ENCODE measurements at regions not wholly inside any gene's neighbourhood (a gene's known extent, or its start where the extent isn't known, plus 50 kb on each side); places are given as distances from the start of the nearest gene placed in this dataset.
"Not testable (repeated sequence)": the region's sequence is repeated elsewhere in the genome, so short reads cannot be mapped to it uniquely, and the experiment has no call there.

GRCh38 chr6:11961923-11962322 lies 50.2 kb upstream of the HIVEP1 start:
- Histone ChIP-seq H3K27ac (no peak overlapping the region), H3K4me3 (no peak overlapping the region)

GRCh38 chr6:11960909-11961779 lies 51.0 kb upstream of the HIVEP1 start:
- Histone ChIP-seq H3K27ac (no peak overlapping the region), H3K4me3 (no peak overlapping the region)

GRCh38 chr6:11956781-11957180 lies 55.3 kb upstream of the HIVEP1 start:
- H3K4me3 ChIP-seq: no peak overlapping the region

GRCh38 chr6:11953641-11954040 lies 58.5 kb upstream of the HIVEP1 start:
- no peak overlapping the region for H3K27ac ChIP-seq
- H3K4me3 ChIP-seq: no peak overlapping the region

More at GRCh38 chr6:11956781-11957180, 55.3 kb upstream of the HIVEP1 start:
- no peak overlapping the region for H3K27ac ChIP-seq

DNA sequence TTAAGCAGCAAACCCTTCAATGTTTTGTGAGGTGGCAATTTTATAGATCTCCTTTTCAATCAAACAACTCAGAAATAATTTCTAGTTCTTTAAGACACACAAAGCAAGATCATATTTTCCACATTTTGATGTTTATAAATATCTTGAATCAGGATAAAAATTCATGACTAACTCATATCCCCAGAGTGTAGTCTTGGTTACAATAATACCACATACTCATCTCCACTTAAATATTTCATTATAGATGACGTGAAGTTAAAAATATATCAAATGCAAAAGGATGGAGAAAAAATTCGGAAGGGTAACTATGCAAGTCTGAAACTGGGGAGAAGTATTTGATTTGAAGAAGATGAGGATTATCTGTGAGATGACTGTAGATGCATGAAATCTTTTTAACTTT lies 59.8 kb upstream of the HIVEP1 start:
- peak overlapping the region in 1 of 21 experiments; percentile 30 for H3K27ac ChIP-seq
- no peak overlapping the region for H3K4me3 ChIP-seq

DNA sequence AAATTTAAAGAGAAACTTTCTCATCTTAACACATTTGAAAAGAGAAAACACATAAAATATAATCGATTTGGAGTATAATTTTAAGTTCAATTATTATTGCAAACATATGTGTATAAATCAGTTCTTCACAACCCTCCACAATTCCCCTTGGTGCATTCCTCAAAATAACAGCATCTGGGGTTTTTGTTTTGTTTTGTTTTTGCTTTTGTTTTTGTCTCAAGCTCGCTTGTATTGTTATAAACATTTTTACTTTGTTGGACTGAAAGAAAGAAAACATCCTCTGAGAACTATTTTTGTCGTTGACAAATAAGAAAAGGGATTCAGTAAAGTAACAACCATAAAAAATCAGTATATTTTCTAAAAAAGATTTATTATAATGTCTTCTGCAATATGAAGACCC lies 60.2 kb upstream of the HIVEP1 start:
- Histone ChIP-seq H3K4me3 (no peak overlapping the region), H3K27ac (peak overlapping the region in 1 of 21 experiments; percentile 30)

GRCh38 chr6:11950109-11950508 lies 62.0 kb upstream of the HIVEP1 start:
- H3K4me3 ChIP-seq: no peak overlapping the region
- peak overlapping the region in 2 of 21 experiments; percentile 26 to 42 for H3K27ac ChIP-seq

DNA sequence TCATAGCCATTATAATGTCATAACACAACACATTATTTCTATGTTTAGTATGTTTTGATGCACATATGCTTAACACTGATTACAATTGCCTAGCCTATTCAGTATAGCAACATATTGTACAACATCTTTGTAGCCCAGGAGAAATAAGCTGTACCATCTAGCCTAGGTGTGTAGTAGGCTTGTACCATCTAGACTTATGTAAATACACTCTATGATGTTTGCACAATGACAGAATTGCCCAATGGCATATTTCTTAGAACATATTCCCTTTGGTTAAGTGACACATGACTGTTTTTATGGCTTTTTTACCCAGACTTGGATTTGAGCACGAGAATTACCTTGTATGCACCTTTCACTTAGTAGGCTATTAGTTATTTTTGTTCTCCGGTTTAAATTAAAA lies 64.5 kb upstream of the HIVEP1 start:
- no peak overlapping the region for H3K27ac ChIP-seq
- H3K4me3 ChIP-seq: no peak overlapping the region

DNA sequence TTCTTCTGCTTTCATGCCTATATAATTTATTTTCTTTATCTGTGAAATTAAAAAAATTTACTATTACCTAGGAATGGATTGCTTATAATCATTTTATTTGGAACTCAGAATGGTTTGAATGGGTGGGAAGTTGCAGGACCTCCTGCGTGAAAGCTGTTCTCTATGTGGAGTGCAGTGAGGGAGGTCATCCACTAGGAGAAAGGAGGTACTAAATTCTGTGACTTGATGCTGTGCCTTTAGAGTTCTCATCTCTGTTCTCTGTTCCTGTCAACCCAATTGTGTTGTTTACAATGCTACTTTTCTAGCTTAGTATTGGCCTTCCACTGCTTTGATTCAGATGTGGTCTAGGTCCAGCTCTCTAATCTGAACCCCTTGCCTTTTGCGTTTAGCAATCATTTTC lies 65.0 kb upstream of the HIVEP1 start:
- H3K27ac ChIP-seq: no peak overlapping the region
- H3K4me3 ChIP-seq: no peak overlapping the region

GRCh38 chr6:11944111-11944510 lies 68.0 kb upstream of the HIVEP1 start:
- Histone ChIP-seq H3K27ac (no peak overlapping the region), H3K4me3 (no peak overlapping the region)

GRCh38 chr6:11943060-11943459 lies 69.1 kb upstream of the HIVEP1 start:
- Histone ChIP-seq H3K27ac (no peak overlapping the region), H3K4me3 (no peak overlapping the region)

DNA sequence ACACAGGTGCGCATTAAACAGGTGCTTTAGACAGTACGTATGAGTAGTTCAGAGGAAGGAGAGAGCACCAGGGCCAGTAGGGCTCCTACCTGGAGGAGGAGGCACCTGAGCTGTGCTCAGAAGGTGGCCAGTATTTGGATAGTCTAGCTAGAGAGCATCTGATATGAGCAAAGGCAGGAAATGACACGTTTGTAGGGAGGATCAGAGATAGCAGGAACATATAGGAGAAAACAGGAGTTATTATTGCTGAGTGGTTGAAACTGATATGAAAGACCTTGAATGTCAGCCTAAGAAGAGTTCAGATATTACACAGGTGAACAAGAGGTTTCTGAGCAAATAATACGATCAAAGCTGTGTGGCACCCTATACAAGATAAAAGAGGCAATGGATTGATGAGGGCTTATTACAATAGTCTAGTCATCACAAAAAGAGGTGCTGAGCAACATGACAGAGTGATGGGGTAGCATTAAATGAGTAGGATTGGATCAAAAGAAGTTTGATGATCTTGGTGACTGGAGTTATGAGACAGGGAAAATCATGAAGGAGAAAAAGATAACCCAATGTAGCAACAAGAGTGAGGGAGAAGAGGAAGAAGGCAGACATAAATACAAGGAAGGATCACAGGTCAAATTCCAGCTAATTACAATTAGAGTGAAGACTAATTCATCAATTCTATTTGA lies 69.8 kb upstream of the HIVEP1 start:
- no peak overlapping the region for H3K4me3 ChIP-seq
- no peak overlapping the region for H3K27ac ChIP-seq

DNA sequence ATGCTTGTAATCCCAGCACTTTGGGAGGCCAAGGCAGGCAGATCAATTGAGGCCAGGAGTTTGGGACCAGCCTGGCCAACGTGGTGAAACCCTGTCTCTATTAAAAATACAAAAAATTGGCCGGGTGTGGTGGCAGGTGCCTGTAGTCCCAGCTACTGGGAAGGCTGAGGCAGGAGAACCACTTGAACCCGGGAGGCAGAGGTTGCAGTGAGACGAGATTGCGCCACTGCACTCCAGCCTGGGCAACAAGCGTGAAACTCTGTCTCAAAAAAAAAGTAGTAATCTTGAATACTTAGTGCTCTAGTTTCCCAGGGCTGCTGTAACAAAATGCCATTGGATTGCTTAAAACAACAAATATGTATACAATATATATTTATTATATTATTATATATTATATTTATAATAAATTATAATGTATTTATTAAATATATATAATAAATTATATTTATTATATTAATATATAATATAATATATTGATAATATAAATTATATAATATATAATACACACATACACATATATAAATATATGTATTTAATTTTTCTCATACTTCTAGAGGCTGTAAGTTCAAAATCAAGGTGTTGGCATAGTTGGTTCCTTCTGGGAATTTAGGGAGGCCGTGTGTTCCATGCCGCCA lies 71.5 kb upstream of the HIVEP1 start:
- not testable (repeated sequence) for H3K27ac ChIP-seq, H3K4me3 ChIP-seq

- Histone ChIP-seq H3K27ac (no peak overlapping the region), H3K4me3 (no peak overlapping the region)
Measured at GRCh38 chr6:11938285-11938890, 73.7 kb upstream of the HIVEP1 start.

DNA sequence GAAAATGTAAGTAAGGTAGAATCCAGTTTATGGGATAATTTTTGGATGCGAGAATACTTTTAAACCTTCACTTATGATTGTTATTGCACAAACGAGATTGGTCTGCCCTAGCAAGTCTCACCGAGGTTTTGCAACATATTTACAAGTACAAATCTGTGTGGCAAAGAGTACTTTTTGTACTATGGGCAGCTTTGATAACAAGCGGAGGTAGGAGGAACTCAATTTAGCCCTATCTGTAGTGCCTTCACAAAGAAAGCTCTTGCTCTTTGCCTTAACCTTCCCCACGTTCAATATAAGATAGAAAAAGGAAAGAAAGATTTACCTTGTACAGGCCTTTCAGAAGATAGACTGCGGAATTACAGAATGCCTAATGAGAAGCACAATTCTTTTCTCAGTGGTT lies 77.5 kb upstream of the HIVEP1 start:
- Histone ChIP-seq H3K27ac (no peak overlapping the region), H3K4me3 (no peak overlapping the region)

GRCh38 chr6:11932892-11933291 lies 79.2 kb upstream of the HIVEP1 start:
- H3K27ac ChIP-seq, H3K4me3 ChIP-seq: not testable (repeated sequence)

- Histone ChIP-seq H3K4me3 (no peak overlapping the region), H3K27ac (no peak overlapping the region)
Measured at GRCh38 chr6:11931296-11932035, 80.6 kb upstream of the HIVEP1 start.

GRCh38 chr6:11930834-11931233 lies 81.3 kb upstream of the HIVEP1 start:
- not testable (repeated sequence) for H3K27ac ChIP-seq, H3K4me3 ChIP-seq

DNA sequence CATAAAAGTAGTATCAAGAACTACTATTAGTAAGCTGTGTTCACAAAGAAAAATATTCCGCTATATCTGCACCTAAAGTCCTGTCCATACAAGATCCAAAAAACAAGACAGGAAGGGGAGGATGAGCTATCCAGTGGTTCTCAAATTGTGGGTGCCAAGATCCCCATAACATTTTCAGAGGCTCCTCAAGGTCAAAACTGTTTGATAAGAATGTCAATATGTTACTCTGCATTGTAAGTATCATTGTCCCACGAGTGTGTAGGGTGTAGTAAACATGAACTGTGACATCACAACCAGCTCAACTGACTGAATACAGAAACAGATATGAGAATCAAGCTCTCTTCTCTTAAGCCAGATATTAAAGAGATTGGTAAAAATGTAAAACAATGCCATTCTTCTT lies 81.9 kb upstream of the HIVEP1 start:
- H3K27ac ChIP-seq: no peak overlapping the region
- H3K4me3 ChIP-seq: no peak overlapping the region
